ENCODE measurements at regions not wholly inside any gene's neighbourhood (a gene's known extent, or its start where the extent isn't known, plus 50 kb on each side); places are given as distances from the start of the nearest gene placed in this dataset.

GRCh38 chr2:11022064-11022463 lies 110.3 kb downstream of the KCNF1 start:
- TF ChIP-seq EZH2phosphoT487 (IDR thresholded peaks at IDR 0.05; ENCODE audit: borderline replicate concordance) (no peak), POLR2AphosphoS5 (IDR thresholded peaks at IDR 0.05; ENCODE audit: low read depth, low read length) (no peak), CTCF (IDR thresholded peaks at IDR 0.05 in 2 of 3, conservative IDR thresholded peaks at IDR 0.05 in 1 of 3; ENCODE audit: borderline replicate concordance in 1 of 3, insufficient read depth in 1 of 3, low read depth in 2 of 3, low read length in 2 of 3) (peak in 2 of 3 experiments; percentile 33 to 35; a peak in 2 of 6 replicates)
